ENCODE measurements at regions not wholly inside any gene's neighbourhood (a gene's known extent, or its start where the extent isn't known, plus 50 kb on each side); places are given as distances from the start of the nearest gene placed in this dataset.
"Not testable (repeated sequence)": the region's sequence is repeated elsewhere in the genome, so short reads cannot be mapped to it uniquely, and the experiment has no call there.

- DNase-seq (ENCODE audit: low read depth in 2 of 3, low spot score in 2 of 3), result no peak
Observed at GRCh38 chr1:88466899-88467580, 217.0 kb upstream of the PKN2 start.

- no peak for DNase-seq (ENCODE audit: low read depth in 2 of 3, low spot score in 2 of 3)
Observed at GRCh38 chr1:88472298-88472697, 211.8 kb upstream of the PKN2 start.

GRCh38 chr1:88472714-88473113 is 211.4 kb upstream of the PKN2 start:
- no peak for DNase-seq (ENCODE audit: low read depth in 2 of 3, low spot score in 2 of 3)

GRCh38 chr1:88474555-88475304 is 209.3 kb upstream of the PKN2 start:
- DNase-seq (ENCODE audit: low read depth in 2 of 3, low spot score in 2 of 3), result no peak

- no peak for DNase-seq (ENCODE audit: low read depth in 2 of 3, low spot score in 2 of 3)
Observed at GRCh38 chr1:88484881-88485280, 199.2 kb upstream of the PKN2 start.

- DNase-seq (ENCODE audit: low read depth in 2 of 3, low spot score in 2 of 3), result no peak
Observed at GRCh38 chr1:88488237-88488636, 195.8 kb upstream of the PKN2 start.

- no peak for DNase-seq (ENCODE audit: low read depth in 2 of 3, low spot score in 2 of 3)
Observed at GRCh38 chr1:88490676-88491075, 193.4 kb upstream of the PKN2 start.

GRCh38 chr1:88499671-88500070 is 184.4 kb upstream of the PKN2 start:
- DNase-seq (ENCODE audit: low read depth in 2 of 3, low spot score in 2 of 3), result no peak

GRCh38 chr1:88502886-88503285 is 181.2 kb upstream of the PKN2 start:
- no peak for DNase-seq (ENCODE audit: low read depth in 2 of 3, low spot score in 2 of 3)

- no peak for DNase-seq (ENCODE audit: low read depth in 2 of 3, low spot score in 2 of 3)
Observed at GRCh38 chr1:88503646-88504045, 180.4 kb upstream of the PKN2 start.

GRCh38 chr1:88504601-88505000 is 179.5 kb upstream of the PKN2 start:
- DNase-seq (ENCODE audit: low read depth in 2 of 3, low spot score in 2 of 3), result no peak

GRCh38 chr1:88509379-88509778 is 174.7 kb upstream of the PKN2 start:
- no peak for DNase-seq (ENCODE audit: low read depth in 2 of 3, low spot score in 2 of 3)

- DNase-seq (ENCODE audit: low read depth in 2 of 3, low spot score in 2 of 3), result no peak
Observed at GRCh38 chr1:88514544-88515060, 169.5 kb upstream of the PKN2 start.

- not testable (repeated sequence) for DNase-seq (ENCODE audit: low read depth in 2 of 3, low spot score in 2 of 3)
Observed at GRCh38 chr1:88517499-88517898, 166.6 kb upstream of the PKN2 start.

- no peak for DNase-seq (ENCODE audit: low read depth in 2 of 3, low spot score in 2 of 3)
Observed at GRCh38 chr1:88519156-88519555, 164.9 kb upstream of the PKN2 start.

- no peak for DNase-seq (ENCODE audit: low read depth in 2 of 3, low spot score in 2 of 3)
Observed at GRCh38 chr1:88523854-88524528, 160.1 kb upstream of the PKN2 start.

- no peak for DNase-seq (ENCODE audit: low read depth in 2 of 3, low spot score in 2 of 3)
Observed at GRCh38 chr1:88526456-88526855, 157.6 kb upstream of the PKN2 start.

GRCh38 chr1:88528792-88529191 is 155.3 kb upstream of the PKN2 start:
- DNase-seq (ENCODE audit: low read depth in 2 of 3, low spot score in 2 of 3), result no peak

- no peak for DNase-seq (ENCODE audit: low read depth in 2 of 3, low spot score in 2 of 3)
Observed at GRCh38 chr1:88529581-88529980, 154.5 kb upstream of the PKN2 start.

- DNase-seq (ENCODE audit: low read depth in 2 of 3, low spot score in 2 of 3), result no peak
Observed at GRCh38 chr1:88530246-88530645, 153.8 kb upstream of the PKN2 start.

- no peak for DNase-seq (ENCODE audit: low read depth in 2 of 3, low spot score in 2 of 3)
Observed at GRCh38 chr1:88537787-88538186, 146.3 kb upstream of the PKN2 start.
